GM18517 (cell line): ENCODE measurements at regions not wholly inside any gene's neighbourhood (a gene's known extent, or its start where the extent isn't known, plus 50 kb on each side); places are given as distances from the start of the nearest gene placed in this dataset.

Source experiments
- ATAC-seq: cut with Tn5 transposase; IDR thresholded peaks from one replicate; pipeline ENCODE4 v1.9.1; 2021; ENCODE audit warnings: mild to moderate bottlenecking, moderate library complexity; ENCODE audit not compliant: unreplicated experiment

GRCh38 chr18:53937037-53937436, 287.4 kb downstream of the MBD2 start:
- ATAC-seq: no peak

DNA sequence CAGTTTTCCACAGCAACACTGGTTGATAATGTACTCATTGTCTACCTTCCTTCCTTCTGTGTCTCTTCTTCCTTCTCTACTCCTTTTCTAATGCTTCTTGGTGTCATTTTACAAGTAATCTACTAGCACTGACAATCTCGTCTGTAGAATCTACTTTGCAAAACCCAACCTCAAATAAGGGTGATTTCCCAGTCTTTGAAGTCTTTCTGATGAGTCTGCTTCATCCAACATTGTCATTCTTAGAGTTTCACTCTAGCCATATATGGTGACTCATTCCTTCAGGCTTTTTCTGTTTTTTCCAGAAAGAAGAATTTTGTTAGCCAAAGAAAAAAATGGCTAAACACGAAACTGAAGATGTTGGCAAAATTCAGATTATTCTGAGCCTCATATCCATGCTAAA, 288.7 kb downstream of the MBD2 start:
- ATAC-seq: no peak

DNA sequence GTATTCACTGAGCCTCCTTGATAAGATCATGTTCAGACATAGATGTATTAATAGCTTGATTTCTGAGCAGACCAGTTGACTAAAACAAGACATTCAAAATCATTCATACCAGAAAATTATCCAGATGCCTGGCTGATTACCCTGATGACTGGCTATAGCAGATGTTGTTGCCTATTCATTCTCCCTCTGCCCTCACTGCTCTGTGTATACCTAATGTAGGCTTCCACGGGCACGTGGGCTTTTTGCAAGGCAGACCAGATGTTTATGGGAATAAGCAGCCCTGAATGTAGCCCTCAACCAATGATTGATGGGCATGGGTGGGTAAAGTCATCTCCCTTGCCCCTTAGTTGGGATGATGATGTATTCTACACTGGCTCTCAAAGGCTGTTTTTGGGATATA, 289.1 kb downstream of the MBD2 start:
- no peak for ATAC-seq

DNA sequence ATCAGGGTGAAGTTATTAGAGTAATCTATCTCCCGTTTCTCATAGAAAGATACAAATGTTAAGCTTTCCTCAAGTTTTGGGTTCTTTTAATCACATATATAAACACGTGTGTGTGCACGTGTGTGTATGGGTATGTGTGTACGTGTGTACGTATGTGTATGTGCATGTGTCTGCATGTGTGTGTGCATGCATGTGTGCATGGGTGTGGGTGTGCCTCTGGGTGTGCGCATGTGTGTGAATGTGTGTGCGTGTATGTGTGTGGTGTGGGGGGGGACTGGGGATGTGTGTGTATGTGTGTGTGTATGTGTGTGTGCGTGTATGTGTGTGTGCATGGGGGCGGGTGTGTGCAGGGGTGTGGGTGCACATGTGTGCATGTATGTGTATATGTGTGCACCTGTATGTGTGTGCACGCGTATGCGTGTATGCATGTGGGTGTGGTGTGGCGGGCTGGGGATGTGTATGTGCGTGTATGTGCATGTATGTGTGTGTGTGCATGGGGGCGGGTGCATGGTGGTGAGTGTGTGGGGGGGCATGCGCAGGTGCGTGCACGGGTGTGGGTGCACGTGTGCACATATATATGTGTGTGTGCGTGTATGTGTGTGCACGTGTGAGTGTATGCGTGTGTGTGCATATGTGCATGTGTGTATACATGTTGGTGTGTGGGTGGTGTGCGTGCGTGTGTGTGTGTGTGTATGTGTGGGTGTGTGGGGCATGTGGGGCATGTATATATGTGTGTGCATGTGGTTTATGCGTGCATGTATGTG, 304.0 kb downstream of the MBD2 start:
- no peak for ATAC-seq

GRCh38 chr18:53918091-53918490, 306.4 kb downstream of the MBD2 start:
- no peak for ATAC-seq

DNA sequence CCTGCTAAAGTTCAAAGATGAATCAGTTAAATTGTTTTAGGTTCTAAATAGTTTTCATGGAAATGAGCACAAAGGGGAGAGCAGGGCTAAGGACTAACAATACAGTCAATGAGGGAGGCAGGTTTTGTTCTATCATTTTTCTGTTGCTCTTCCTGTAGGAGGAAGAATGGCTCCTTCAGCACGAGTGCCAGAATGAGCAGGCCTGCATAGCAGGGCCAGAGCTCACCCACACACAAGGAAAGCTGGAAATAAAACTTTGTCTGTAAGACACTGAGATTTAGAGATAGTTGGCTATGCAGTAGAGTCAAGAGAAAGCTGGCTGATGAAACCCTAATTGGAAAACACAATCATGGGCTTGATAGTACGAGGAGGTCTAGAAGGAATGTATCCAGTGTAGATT, 313.3 kb downstream of the MBD2 start:
- no peak for ATAC-seq

- ATAC-seq: no peak
These were observed 314.8 kb downstream of the MBD2 start for GRCh38 chr18:53909668-53910067.

- ATAC-seq: no peak
These were observed 316.5 kb downstream of the MBD2 start for GRCh38 chr18:53907921-53908320.

DNA sequence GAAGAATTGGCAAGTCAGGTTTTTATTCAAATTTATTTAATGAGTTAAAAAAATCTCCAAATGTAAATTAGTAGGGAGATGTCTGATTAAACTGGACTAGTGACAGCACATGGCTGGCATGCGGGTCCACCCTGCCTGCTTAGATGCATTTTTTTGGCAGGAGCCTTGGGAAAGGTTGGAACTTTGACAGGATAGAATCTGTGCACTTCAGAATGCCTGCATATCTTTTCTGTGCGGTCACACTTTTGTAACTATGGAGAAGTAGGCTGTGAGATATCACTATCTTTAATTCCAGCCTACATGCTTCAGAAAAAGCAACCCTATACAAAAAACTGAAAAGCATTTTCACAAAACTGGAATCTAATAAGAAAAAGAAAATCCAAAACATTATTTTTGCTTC, 317.8 kb downstream of the MBD2 start:
- ATAC-seq: no peak

DNA sequence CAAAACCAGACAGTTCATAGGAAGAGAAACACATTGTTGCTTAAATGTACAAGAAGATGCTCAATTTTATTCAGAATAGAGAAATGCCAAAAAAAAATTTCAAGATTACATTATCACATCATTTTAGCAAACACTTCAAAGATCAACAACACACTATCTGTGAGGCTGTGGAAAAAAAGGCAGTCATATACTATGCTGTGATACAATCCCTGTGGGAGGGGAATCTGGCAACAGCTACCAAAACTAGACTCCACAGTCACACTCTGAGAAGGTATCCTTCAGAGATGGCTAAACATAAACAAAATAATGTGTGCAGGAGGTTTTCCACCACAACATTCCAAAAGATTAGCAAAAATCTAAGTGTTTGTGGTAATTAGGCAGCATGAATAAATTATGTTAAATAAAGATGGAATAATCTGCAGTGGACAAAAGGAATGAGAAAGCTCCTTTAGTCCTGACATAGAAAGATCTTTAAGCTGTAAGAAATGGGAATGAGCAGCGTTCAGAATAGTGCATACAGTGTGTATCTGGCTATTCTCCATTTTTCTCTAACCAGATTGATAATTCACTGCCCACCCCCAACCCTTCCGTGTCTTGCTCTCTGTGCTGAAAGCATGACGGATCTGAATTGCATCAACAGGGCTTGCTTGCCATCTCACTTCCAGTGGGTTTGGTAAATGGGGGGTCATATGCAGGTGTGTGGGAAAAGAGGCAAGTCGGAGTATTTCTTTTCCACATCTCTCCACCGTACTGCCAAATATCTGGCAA, 329.6 kb downstream of the MBD2 start:
- no peak for ATAC-seq

- ATAC-seq: no peak
These were observed 337.0 kb downstream of the MBD2 start for GRCh38 chr18:53887447-53887846.

GRCh38 chr18:53886058-53886457, 338.4 kb downstream of the MBD2 start:
- no peak for ATAC-seq

- no peak for ATAC-seq
These were observed 340.7 kb downstream of the MBD2 start for GRCh38 chr18:53883771-53884170.

DNA sequence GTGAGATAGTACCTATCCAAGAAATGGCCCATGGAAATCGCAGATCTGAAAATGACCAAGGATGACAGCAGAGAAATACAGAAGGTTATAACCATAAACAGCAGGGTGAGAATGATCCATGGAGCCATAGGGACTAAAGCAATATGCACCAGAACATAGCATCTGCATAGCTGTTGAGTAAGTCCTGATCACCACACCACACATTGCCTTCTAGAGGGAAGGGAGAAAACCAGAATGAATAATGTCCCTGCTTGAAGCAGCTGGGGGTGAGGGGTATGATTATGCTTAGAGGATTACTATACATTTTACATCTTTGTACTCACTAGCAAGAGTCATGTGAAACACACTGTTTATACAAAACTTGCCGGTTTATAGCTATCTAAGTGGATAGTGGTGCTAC, 350.4 kb downstream of the MBD2 start:
- ATAC-seq: no peak

GRCh38 chr18:53864770-53865169, 359.7 kb downstream of the MBD2 start:
- ATAC-seq: no peak

DNA sequence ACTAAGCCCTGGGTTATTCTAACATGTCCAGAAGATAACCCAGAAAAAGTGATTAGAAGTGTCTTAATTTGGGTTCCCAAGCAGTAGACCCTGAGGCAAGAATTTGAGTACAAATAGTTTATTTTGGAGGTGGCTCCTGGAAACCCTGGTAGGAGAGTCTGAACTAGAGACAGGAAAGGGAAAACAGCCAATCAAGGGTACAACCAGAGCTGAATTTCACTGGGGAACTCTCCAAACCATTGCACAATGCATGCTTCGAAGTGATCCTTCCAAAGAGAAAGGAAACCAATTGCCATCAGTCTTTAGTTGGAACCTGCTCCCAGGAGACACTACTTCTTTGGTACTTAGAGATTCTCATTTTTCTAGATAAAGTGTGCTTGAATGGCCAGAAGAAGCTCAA, 361.5 kb downstream of the MBD2 start:
- ATAC-seq: no peak

- no peak for ATAC-seq
These were observed 363.3 kb downstream of the MBD2 start for GRCh38 chr18:53861185-53861584.

- ATAC-seq: no peak
These were observed 364.7 kb downstream of the MBD2 start for GRCh38 chr18:53859764-53860163.

DNA sequence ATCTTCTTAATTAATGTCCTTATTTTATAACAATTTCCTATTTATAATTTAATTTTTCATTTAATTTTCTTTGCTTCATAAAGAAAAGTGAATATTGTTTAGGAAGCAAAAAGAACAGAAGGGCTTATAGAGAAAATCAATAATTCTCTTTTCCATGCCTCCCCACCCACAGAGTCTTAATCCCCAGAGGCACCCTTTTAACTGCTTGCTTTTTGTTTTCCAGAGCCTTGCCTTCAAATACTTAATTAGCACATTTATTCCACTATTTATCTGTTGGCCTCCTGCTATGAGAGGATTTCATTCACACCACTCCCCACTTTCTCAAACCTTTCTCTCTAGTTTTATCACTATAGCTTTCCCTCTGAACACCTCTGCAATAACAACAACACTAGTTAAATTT, 373.6 kb downstream of the MBD2 start:
- no peak for ATAC-seq

- no peak for ATAC-seq
These were observed 380.7 kb downstream of the MBD2 start for GRCh38 chr18:53843763-53844162.

GRCh38 chr18:53843113-53843760, 381.2 kb downstream of the MBD2 start:
- ATAC-seq: no peak

DNA sequence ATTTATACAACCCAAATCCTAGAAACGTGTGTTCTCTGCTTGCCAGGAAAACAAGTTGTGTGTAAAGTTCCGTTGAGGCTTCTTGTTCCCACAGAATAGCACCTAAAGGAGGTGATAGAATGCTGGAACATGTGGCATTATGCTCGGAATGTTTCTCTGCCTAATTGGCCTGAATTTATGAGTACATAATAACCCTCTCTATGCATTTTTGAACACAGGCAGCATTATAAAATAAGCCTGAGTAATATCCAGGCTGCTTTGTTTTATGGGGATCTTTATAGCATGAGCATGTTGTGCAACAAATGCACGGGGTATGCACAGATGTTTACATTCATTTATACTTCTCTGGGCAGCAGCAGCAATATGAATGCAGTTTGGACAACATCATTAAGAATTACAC, 385.7 kb downstream of the MBD2 start:
- no peak for ATAC-seq
